ENCODE measurements at regions not wholly inside any gene's neighbourhood (a gene's known extent, or its start where the extent isn't known, plus 50 kb on each side); places are given as distances from the start of the nearest gene placed in this dataset.
A peak's percentile ranks its signal among the peaks of the same experiment; 100 is the strongest.

GRCh38 chr1:173329726-173330125, 122.6 kb upstream of the TNFSF4 start:
- CTCF ChIA-PET, result interaction anchor here (0.5 to 1.4 kb wide), 3 partner anchors 78 to 88 kb away, joined by 3 read pairs; no protein-coding TSS in a partner anchor
- H3K9me3 ChIP-seq (replicated peaks; ENCODE audit: control insufficient read depth, insufficient read depth, low read length), result no peaks in the 10 kb centered on the region; the same call in 1 of the 3 replicates

GRCh38 chr1:173330149-173330951, 123.2 kb upstream of the TNFSF4 start:
- TF ChIP-seq RAD21 (IDR thresholded peaks at IDR 0.05; ENCODE audit: insufficient read depth, low read depth, low read length) (no peak), RUNX3 (IDR thresholded peaks at IDR 0.05; ENCODE audit: low read length) (no peak), ELK1 (IDR thresholded peaks at IDR 0.05; ENCODE audit: low read depth, low read length) (no peak)
- peaks cover 36% of the 10 kb centered on the region for H3K4me1 ChIP-seq (ENCODE audit: control insufficient read depth, insufficient read depth, low read length)
- no peaks in the 10 kb centered on the region for H3K79me2 ChIP-seq (ENCODE audit: control insufficient read depth, insufficient read depth, low read length)
- H3K36me3 ChIP-seq (ENCODE audit: control insufficient read depth in 2 of 2, insufficient read depth in 2 of 2, low read length in 1 of 2), result no peaks in the 10 kb centered on the region
- no peak for FAIRE-seq
- H3K27me3 ChIP-seq (replicated peaks in 1 of 2; ENCODE audit: control insufficient read depth in 2 of 2, insufficient read depth in 2 of 2, low read length in 1 of 2), result no peaks in the 10 kb centered on the region
- ATAC-seq, result peak; percentile 28
- ChIA-PET POLR2A (interaction anchor here (0.7 to 1.1 kb wide), 3 partner anchors 28 to 88 kb away, joined by 3 read pairs; no protein-coding TSS in a partner anchor), SMC1A (ENCODE audit: uncharacterized antibody, unreplicated experiment) (interaction anchor here (1.5 to 2.5 kb wide), 3 partner anchors 11 to 85 kb away, joined by 3 to 9 read pairs (median 7); no protein-coding TSS in a partner anchor), CTCF (interaction anchor here (0.9 to 1.4 kb wide), 2 partner anchors 78 to 87 kb away, joined by 3 read pairs; no protein-coding TSS in a partner anchor), RAD21 (ENCODE audit: unreplicated experiment) (interaction anchor here (0.8 kb wide), 1 partner anchor 83 kb away, joined by 3 read pairs; no protein-coding TSS in a partner anchor)
- BruUV-seq (replicated peaks), result TSS peak; percentile 65
- DNase-seq (ENCODE audit: low read depth, low spot score), result no peak
- peak overlapping the region; percentile 77 for H3K4me2 ChIP-seq (ENCODE audit: control insufficient read depth, insufficient read depth)
- in situ Hi-C loops (cut with MboI), result loop anchor here (5.0 kb wide), 1 partner anchor 82 kb away; no protein-coding TSS in a partner anchor
- H3K9ac ChIP-seq (ENCODE audit: control insufficient read depth, insufficient read depth, low read length), result no peak overlapping the region
- no peak overlapping the region for H3K4me3 ChIP-seq
- intact Hi-C loops (cut with micrococcal nuclease; ENCODE audit: unreplicated experiment), result loop anchor here (2.0 to 5.0 kb wide), 3 partner anchors 33 to 108 kb away; no protein-coding TSS in a partner anchor
- no peaks in the 10 kb centered on the region for H4K20me1 ChIP-seq (ENCODE audit: control insufficient read depth, insufficient read depth)
- no peaks in the 10 kb centered on the region; the same call in 1 of the 3 replicates for H3K9me3 ChIP-seq (replicated peaks; ENCODE audit: control insufficient read depth, insufficient read depth, low read length)
- peak overlapping the region; percentile 83 for H3K27ac ChIP-seq (ENCODE audit: control insufficient read depth, insufficient read depth)
- 93% methylated on average over 3 of the region's 3 CpGs for WGBS (ENCODE audit: insufficient coverage, insufficient replicate concordance, low lambda C conversion rate, missing lambda C conversion rate)
- H2AFZ ChIP-seq (ENCODE audit: control insufficient read depth, low read depth, low read length), result no peak overlapping the region

More at GRCh38 chr1:173329726-173330125, 122.6 kb upstream of the TNFSF4 start:
- Histone ChIP-seq H3K79me2 (ENCODE audit: control insufficient read depth, insufficient read depth, low read length) (no peaks in the 10 kb centered on the region), H4K20me1 (ENCODE audit: control insufficient read depth, insufficient read depth) (no peaks in the 10 kb centered on the region), H3K4me3 (no peak overlapping the region), H3K27me3 (replicated peaks in 1 of 2; ENCODE audit: control insufficient read depth in 2 of 2, insufficient read depth in 2 of 2, low read length in 1 of 2) (no peaks in the 10 kb centered on the region), H3K27ac (ENCODE audit: control insufficient read depth, insufficient read depth) (peak overlapping the region; percentile 44; the same call in 1 of the 2 replicates), H3K4me2 (ENCODE audit: control insufficient read depth, insufficient read depth) (peak overlapping the region; percentile 69), H3K9ac (ENCODE audit: control insufficient read depth, insufficient read depth, low read length) (no peak overlapping the region), H3K36me3 (ENCODE audit: control insufficient read depth in 2 of 2, insufficient read depth in 2 of 2, low read length in 1 of 2) (no peaks in the 10 kb centered on the region), H3K4me1 (ENCODE audit: control insufficient read depth, insufficient read depth, low read length) (peaks cover 36% of the 10 kb centered on the region), H2AFZ (ENCODE audit: control insufficient read depth, low read depth, low read length) (no peak overlapping the region)
- no TSS peak for BruUV-seq (replicated peaks)
- 83% methylated on average over 1 of the region's 1 CpG for whole genome bisulfite sequencing (ENCODE audit: insufficient coverage, insufficient replicate concordance, low lambda C conversion rate, missing lambda C conversion rate)
- SMC1A ChIA-PET (ENCODE audit: uncharacterized antibody, unreplicated experiment), result interaction anchor here (1.5 kb wide), 1 partner anchor 11 kb away, joined by 3 read pairs; no protein-coding TSS in a partner anchor
- DNase-seq (ENCODE audit: low read depth, low spot score) (no peak), ATAC-seq (no peak), FAIRE-seq (no peak)
- intact Hi-C loops (cut with micrococcal nuclease; ENCODE audit: unreplicated experiment), result loop anchor here (2.0 to 5.0 kb wide), 3 partner anchors 32 to 107 kb away; no protein-coding TSS in a partner anchor
- POLR2A ChIA-PET, result interaction anchor here (0.7 to 1.4 kb wide), 3 partner anchors 78 to 88 kb away, joined by 3 read pairs; no protein-coding TSS in a partner anchor
- no peak for TF ChIP-seq EGR1 (IDR thresholded peaks at IDR 0.05; ENCODE audit: borderline replicate concordance in 1 of 2, low read depth in 2 of 2, low read length in 2 of 2)
- peak; percentile 43; the same call in 1 of the 2 replicates for TF ChIP-seq PAX5 (IDR thresholded peaks at IDR 0.05; ENCODE audit: borderline replicate concordance, low read depth, low read length)
- peak; percentile 61 for TF ChIP-seq RUNX3 (IDR thresholded peaks at IDR 0.05; ENCODE audit: low read length)
- TF ChIP-seq SPI1 (IDR thresholded peaks at IDR 0.05; ENCODE audit: borderline replicate concordance, insufficient read depth, low read depth, low read length), result peak; percentile 42; the same call in 1 of the 2 replicates
- peak; percentile 23; the same call in 1 of the 2 replicates for TF ChIP-seq NFIC (IDR thresholded peaks at IDR 0.05; ENCODE audit: low read depth, low read length)
- in situ Hi-C loops (cut with MboI), result loop anchor here (5.0 kb wide), 1 partner anchor 83 kb away; no protein-coding TSS in a partner anchor
- RAD21 ChIA-PET (ENCODE audit: unreplicated experiment), result interaction anchor here (0.8 kb wide), 1 partner anchor 83 kb away, joined by 3 read pairs; no protein-coding TSS in a partner anchor

Data from GM12878 (cell line).